ENCODE measurements at regions not wholly inside any gene's neighbourhood (a gene's known extent, or its start where the extent isn't known, plus 50 kb on each side); places are given as distances from the start of the nearest gene placed in this dataset.
"Not testable (repeated sequence)": the region's sequence is repeated elsewhere in the genome, so short reads cannot be mapped to it uniquely, and the experiment has no call there.

GRCh38 chr10:125283191-125283835, 123.0 kb upstream of the CTBP2 start:
- DNase-seq (ENCODE audit: low read depth in 2 of 3, low spot score in 2 of 3): no peak

DNA sequence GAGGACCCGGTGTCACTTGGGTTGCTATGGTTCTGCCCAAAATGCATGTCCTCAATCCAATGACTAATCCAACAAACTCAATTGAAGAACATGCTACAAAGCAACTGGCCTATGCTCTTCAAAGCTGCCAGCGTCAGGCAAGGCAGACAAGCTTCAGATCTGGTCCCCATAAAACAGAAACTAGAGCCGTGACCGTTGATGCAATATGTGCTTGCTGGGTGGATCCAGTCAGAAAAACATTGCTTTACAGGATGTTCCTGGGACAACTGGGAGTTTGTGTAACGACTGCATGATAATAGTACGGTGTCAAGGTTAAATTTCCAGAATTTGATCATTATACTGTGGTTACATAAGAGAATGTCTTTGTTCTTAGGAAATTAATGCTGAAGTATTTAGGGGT, 120.7 kb upstream of the CTBP2 start:
- DNase-seq (ENCODE audit: low read depth in 2 of 3, low spot score in 2 of 3): no peak

DNA sequence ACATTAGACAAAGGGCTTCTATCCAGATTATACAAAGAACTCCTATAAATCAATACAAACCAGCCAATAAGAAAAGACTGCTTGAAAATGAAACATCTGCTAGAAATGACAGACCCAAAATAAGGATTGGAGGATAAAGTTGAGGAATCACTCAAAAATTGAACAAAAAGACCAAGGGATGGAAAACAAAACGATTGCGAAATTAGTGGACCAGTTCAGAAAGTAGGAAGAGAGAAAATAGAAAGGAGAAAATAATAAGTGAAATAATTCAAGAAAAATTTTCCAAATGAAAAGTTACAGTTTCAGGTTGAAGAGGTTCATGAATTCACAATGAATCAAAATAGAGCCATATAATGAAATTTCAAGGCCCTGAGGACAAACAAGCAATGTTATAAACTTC, 115.8 kb upstream of the CTBP2 start:
- no peak for DNase-seq (ENCODE audit: low read depth in 2 of 3, low spot score in 2 of 3)

DNA sequence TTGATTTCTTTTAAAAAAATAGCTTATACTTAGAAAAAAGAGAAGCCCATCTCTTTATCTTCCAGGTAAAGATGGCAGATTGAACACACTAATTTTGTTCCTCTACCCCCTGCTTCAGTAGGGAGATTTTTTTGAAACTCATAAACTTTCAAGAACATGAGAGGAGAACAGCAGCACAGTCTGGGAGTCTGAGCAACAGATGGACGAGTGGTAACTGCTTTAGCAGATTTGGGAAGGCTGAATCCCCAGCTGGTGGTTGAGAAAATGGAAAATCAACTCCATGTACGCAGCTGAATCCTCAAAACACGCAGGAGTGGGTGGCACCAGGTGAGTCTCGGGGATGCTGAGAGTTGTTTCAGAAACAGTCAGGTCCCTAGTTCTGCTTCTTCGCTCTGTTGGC, 114.6 kb upstream of the CTBP2 start:
- no peak for DNase-seq (ENCODE audit: low read depth in 2 of 3, low spot score in 2 of 3)

DNA sequence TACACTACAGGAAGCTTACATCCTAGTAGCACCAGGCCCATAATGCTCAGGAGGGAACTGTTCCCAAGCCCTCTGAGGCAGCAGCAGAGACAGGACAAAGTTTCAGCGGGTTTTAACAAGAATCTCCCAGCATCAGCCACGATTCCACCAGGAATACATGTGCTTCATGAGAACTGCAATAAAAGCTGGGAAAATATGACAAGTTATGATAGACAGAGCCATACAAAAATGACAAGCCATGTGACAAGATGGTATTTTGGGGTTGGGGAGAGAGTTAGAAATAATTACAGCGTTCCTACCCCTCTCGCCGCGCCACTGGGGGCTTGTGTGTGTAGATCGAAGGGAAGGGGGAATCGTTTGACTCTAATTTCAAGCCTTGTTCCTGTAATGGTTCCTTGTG, 112.7 kb upstream of the CTBP2 start:
- no peak for DNase-seq (ENCODE audit: low read depth in 2 of 3, low spot score in 2 of 3)

DNA sequence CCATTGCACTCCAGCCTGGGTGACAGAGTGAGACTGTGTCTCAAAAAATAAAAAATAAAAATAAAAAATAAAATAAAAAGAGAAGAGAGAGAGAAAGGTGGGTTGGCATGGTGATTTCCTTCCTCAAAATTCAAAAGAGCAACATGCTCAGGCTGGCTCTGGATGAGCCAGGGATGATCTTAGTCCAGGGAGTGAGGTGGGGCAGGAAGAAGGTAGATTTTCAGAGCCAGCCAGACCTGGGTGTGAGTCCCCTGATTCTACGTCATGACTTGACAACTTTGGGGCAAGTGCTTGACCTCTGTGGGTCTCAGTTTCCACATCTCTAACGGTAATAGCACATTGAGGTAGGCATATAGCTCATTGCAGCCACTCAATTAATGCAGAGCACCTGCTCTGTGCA, 109.4 kb upstream of the CTBP2 start:
- no peak for DNase-seq (ENCODE audit: low read depth in 2 of 3, low spot score in 2 of 3)

GRCh38 chr10:125266966-125267365, 106.6 kb upstream of the CTBP2 start:
- DNase-seq (ENCODE audit: low read depth in 2 of 3, low spot score in 2 of 3): no peak

DNA sequence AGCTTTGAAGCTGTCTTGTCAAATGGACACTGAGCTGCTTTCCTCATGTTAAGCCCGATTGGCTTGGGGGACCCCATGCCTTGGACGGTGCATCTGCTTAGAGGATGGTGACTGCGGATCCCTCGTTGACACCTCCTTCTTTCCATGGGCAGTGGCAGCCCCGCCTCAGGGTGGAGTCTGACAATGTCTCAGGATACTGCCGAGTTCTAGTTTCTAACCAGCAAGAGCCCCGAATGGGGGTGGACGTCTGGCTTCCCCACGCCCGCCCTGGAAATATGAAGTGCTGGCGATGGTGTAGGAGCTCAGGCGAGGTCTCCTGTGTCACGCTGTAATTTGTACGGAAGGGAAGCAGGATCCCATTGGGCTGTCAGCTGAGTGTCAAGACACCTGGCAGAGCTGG, 106.2 kb upstream of the CTBP2 start:
- DNase-seq (ENCODE audit: low read depth in 2 of 3, low spot score in 2 of 3): no peak

- no peak for DNase-seq (ENCODE audit: low read depth in 2 of 3, low spot score in 2 of 3)
These were observed 105.2 kb upstream of the CTBP2 start for GRCh38 chr10:125265579-125265955.

GRCh38 chr10:125264757-125265578, 104.6 kb upstream of the CTBP2 start:
- DNase-seq (ENCODE audit: low read depth in 2 of 3, low spot score in 2 of 3): no peak

DNA sequence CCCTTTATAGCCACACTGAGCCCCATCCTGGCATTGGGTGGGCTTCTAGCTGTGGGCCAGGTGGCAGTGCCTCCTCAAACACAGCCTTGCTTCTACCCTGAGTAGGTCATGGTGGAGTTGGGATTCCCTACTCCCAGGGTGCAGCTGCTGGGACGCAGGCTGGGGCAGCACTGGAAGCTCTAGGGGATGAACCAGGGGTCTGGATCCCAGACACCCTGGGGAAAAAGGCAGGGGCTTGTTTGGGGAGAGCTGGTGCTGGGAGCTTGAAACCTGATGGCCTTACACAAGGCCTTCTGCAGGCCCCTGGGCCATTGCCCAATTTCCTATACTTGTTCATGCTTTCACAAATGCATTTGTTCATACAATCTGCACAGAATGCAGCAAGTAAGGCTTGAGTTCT, 103.7 kb upstream of the CTBP2 start:
- no peak for DNase-seq (ENCODE audit: low read depth in 2 of 3, low spot score in 2 of 3)

DNA sequence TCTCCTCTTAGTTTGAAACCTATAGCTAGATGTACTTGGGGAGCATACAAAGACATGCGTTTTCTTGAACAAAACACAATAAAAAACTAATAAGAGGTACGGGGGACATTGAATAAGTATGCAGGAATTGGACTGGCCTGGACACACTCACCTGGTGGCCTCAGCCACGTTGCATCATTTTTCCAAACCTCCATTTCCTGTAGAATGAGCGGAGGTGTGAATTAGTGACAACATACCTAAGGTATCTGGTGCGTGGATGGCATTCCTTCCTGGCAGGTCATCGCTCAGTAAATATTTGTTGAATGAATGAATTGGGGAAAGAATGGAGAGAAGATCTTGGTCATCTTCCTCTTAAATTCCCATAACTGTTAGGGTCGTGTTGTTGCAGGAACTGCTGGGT, 103.2 kb upstream of the CTBP2 start:
- DNase-seq (ENCODE audit: low read depth in 2 of 3, low spot score in 2 of 3): no peak

GRCh38 chr10:125262920-125263319, 102.6 kb upstream of the CTBP2 start:
- DNase-seq (ENCODE audit: low read depth in 2 of 3, low spot score in 2 of 3): no peak

GRCh38 chr10:125262409-125262808, 102.0 kb upstream of the CTBP2 start:
- DNase-seq (ENCODE audit: low read depth in 2 of 3, low spot score in 2 of 3): no peak

DNA sequence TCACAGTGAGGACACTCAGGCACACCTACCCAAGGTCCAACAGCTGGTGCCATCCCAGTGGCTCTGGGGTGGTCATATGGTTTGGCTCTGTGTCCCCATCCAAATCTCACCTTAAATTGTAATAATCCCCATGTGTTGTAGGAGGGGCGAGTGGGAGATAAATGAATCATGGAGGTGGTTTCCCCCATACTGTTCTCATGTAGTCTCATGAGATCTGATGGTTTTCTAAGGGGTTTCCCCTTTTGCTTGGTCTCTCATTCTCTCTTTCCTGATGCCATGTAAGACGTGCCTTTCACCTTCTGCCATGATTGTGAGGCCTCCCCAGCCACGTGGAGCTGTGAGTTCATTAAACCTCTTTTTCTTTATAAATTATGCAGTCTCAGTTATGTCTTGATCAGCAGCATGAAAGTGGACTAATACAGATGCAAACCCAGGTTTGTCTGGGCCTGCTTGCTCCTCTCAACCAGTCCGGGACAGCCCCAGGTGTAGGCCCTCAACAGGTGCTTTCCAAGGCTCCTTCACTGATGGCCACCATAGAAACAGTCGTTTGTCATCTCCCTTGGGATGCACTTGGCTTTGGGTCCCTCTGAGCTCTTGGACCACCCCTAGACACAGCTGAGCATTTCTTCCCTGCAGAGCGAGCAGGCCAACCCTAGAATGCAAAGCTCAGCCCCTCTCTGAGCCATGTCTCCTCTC, 101.3 kb upstream of the CTBP2 start:
- DNase-seq (ENCODE audit: low read depth in 2 of 3, low spot score in 2 of 3): no peak

- no peak for DNase-seq (ENCODE audit: low read depth in 2 of 3, low spot score in 2 of 3)
These were observed 99.9 kb upstream of the CTBP2 start for GRCh38 chr10:125260260-125260659.

DNA sequence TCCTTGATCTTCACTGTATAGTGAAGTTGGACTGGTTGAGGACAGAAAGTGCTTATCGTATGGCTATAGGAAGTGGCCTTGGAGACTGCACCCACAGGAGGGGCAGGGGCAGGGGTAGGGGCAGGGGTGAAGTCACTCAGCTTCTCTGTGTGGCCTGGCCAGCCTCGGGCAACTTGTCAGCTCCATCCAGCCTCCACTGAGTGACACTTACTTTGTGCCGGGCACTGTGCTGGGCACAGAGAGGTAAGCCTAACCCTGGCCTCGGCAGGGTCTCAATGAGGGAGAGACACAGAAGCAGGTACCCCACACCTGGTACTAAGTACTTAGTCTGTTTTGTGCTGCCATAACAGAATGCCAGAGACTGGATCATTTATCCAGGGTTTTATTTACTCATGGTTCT, 99.3 kb upstream of the CTBP2 start:
- DNase-seq (ENCODE audit: low read depth in 2 of 3, low spot score in 2 of 3): no peak

DNA sequence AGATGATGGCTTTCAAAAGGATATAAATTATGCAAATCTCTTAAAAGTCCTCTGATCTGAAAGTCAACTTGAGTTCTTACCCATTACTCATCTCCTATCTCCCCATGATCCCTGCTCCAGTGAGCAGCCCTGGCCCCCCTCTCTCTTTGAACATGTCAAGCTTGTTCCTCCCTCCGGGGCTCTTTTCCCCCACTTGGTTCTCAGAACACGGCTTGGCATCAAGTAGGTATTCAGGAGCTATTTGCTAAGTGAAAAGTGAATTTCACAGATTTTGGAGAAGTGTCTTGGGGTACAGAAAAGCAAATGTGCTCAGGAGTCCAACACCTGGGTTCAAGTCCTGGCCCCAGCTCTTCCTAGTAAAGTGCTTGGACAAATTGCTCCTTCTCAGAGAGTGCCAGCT, 98.3 kb upstream of the CTBP2 start:
- DNase-seq (ENCODE audit: low read depth in 2 of 3, low spot score in 2 of 3): no peak

- DNase-seq (ENCODE audit: low read depth in 2 of 3, low spot score in 2 of 3): no peak
These were observed 97.3 kb upstream of the CTBP2 start for GRCh38 chr10:125257521-125258108.

GRCh38 chr10:125256026-125256425, 95.7 kb upstream of the CTBP2 start:
- DNase-seq (ENCODE audit: low read depth in 2 of 3, low spot score in 2 of 3): no peak

- DNase-seq (ENCODE audit: low read depth in 2 of 3, low spot score in 2 of 3): no peak
These were observed 92.6 kb upstream of the CTBP2 start for GRCh38 chr10:125252937-125253336.

DNA sequence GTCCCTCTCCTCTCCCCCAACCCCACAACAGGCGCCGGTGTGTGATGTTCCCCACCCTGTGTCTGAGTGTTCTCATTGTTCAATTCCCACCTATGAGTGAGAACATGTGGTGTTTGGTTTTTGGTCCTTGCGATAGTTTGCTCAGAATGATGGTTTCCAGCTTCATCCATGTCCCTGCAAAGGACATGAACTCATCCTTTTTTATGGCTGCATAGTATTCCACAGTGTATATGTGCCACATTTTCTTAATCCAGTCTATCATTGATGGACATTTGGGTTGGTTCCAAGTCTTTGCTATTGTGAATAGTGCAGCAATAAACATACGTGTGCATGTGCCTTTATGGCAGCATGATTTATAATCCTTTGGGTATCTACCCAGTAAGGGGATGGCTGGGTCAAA, 90.5 kb upstream of the CTBP2 start:
- DNase-seq (ENCODE audit: low read depth in 2 of 3, low spot score in 2 of 3): not testable (repeated sequence)
